Parathyroid adenoma (tissue), 2 donors: ENCODE measurements at regions not wholly inside any gene's neighbourhood (a gene's known extent, or its start where the extent isn't known, plus 50 kb on each side); places are given as distances from the start of the nearest gene placed in this dataset.
"Not testable (repeated sequence)": the region's sequence is repeated elsewhere in the genome, so short reads cannot be mapped to it uniquely, and the experiment has no call there.

Experiments
- H2AFZ ChIP-seq: fragments of 300-600 bp; sonication (generic); one replicate; pipeline ENCODE4 v1.7.0; 2017; ENCODE audit warnings: antibody characterized with exemption, mild to moderate bottlenecking
- H3K27ac ChIP-seq: fragments of 300-600 bp; sonication (generic); one replicate; pipeline ENCODE4 v1.7.0; 2017
- H3K27me3 ChIP-seq: fragments of 300-600 bp; sonication (generic); one replicate; pipeline ENCODE4 v1.7.0; 2017; ENCODE audit warnings: low read length; ENCODE audit not compliant: control insufficient read depth, insufficient read depth
- H3K36me3 ChIP-seq: fragments of 300-600 bp; sonication (generic); one replicate; pipeline ENCODE4 v1.7.0; 2017; ENCODE audit warnings: low read length; ENCODE audit not compliant: control insufficient read depth, insufficient read depth
- H3K4me1 ChIP-seq: fragments of 300-600 bp; sonication (generic); one replicate; pipeline ENCODE4 v1.7.0; 2017; ENCODE audit warnings: control low read depth
- H3K4me2 ChIP-seq: fragments of 300-600 bp; sonication (generic); one replicate; pipeline ENCODE4 v1.7.0; 2017; ENCODE audit warnings: low read length
- H3K4me3 ChIP-seq: fragments of 300-600 bp; sonication (generic); one replicate; pipeline ENCODE4 v1.7.0; 2017; ENCODE audit warnings: low read depth, low read length
- H3K79me2 ChIP-seq: fragments of 300-600 bp; sonication (generic); one replicate; pipeline ENCODE4 v1.7.0; 2017; ENCODE audit warnings: control low read depth
- H3K9ac ChIP-seq: fragments of 300-600 bp; sonication (generic); one replicate; pipeline ENCODE4 v1.7.0; 2017; ENCODE audit warnings: mild to moderate bottlenecking
- H3K9me3 ChIP-seq: fragments of 300-600 bp; sonication (generic); one replicate; pipeline ENCODE4 v1.7.0; 2017; ENCODE audit warnings: low read length; ENCODE audit not compliant: control insufficient read depth
- CTCF ChIP-seq: fragments of 300-600 bp; sonication (generic); IDR thresholded peaks from one replicate; pipeline ENCODE4 v1.7.0; 2017; ENCODE audit warnings: antibody characterized with exemption, mild to moderate bottlenecking
- donor health status: primary hyperparathyroidism.

GRCh38 chr4:23969635-23970145 is 79.8 kb upstream of the PPARGC1A start:
- Histone ChIP-seq H3K9me3 (no peaks in the 10 kb centered on the region), H3K9ac (no peak overlapping the region), H3K36me3 (no peaks in the 10 kb centered on the region), H3K4me1 (no peaks in the 10 kb centered on the region), H3K4me2 (no peak overlapping the region), H3K4me3 (no peak overlapping the region), H2AFZ (no peak overlapping the region), H3K27ac (no peak overlapping the region), H3K27me3 (no peaks in the 10 kb centered on the region), H3K79me2 (no peaks in the 10 kb centered on the region)
- no peak for TF ChIP-seq CTCF

- H3K36me3 ChIP-seq = no peaks in the 10 kb centered on the region
- H3K4me2 ChIP-seq = no peak overlapping the region
Measured at GRCh38 chr4:23967281-23967680, 77.4 kb upstream of the PPARGC1A start.

GRCh38 chr4:23966725-23967124 is 76.9 kb upstream of the PPARGC1A start:
- Histone ChIP-seq H3K27me3 (no peaks in the 10 kb centered on the region), H3K79me2 (no peaks in the 10 kb centered on the region), H3K4me2 (no peak overlapping the region), H3K9ac (no peak overlapping the region), H2AFZ (no peak overlapping the region), H3K4me3 (no peak overlapping the region), H3K9me3 (no peaks in the 10 kb centered on the region), H3K4me1 (no peaks in the 10 kb centered on the region), H3K36me3 (no peaks in the 10 kb centered on the region), H3K27ac (no peak overlapping the region)
- no peak for TF ChIP-seq CTCF

More at GRCh38 chr4:23967281-23967680, 77.4 kb upstream of the PPARGC1A start:
- no peak overlapping the region for H3K9ac ChIP-seq
- H3K4me1 ChIP-seq = no peaks in the 10 kb centered on the region
- TF ChIP-seq CTCF = no peak
- H2AFZ ChIP-seq = no peak overlapping the region
- no peak overlapping the region for H3K27ac ChIP-seq
- H3K79me2 ChIP-seq = no peaks in the 10 kb centered on the region
- no peaks in the 10 kb centered on the region for H3K27me3 ChIP-seq
- no peak overlapping the region for H3K4me3 ChIP-seq
- H3K9me3 ChIP-seq = no peaks in the 10 kb centered on the region

- Histone ChIP-seq H2AFZ (no peak overlapping the region), H3K9me3 (no peaks in the 10 kb centered on the region), H3K4me1 (no peaks in the 10 kb centered on the region), H3K27ac (no peak overlapping the region), H3K4me3 (no peak overlapping the region), H3K27me3 (no peaks in the 10 kb centered on the region), H3K9ac (no peak overlapping the region), H3K36me3 (no peaks in the 10 kb centered on the region), H3K4me2 (no peak overlapping the region), H3K79me2 (no peaks in the 10 kb centered on the region)
- TF ChIP-seq CTCF = no peak
Measured at GRCh38 chr4:23962462-23962861, 72.6 kb upstream of the PPARGC1A start.

- H3K9me3 ChIP-seq, H2AFZ ChIP-seq, H3K79me2 ChIP-seq, H3K4me2 ChIP-seq, H3K27ac ChIP-seq, H3K36me3 ChIP-seq, H3K4me1 ChIP-seq, H3K4me3 ChIP-seq, H3K9ac ChIP-seq, H3K27me3 ChIP-seq: not testable (repeated sequence)
Measured at GRCh38 chr4:23961395-23961794, 71.5 kb upstream of the PPARGC1A start.
